Mucosa of rectum (tissue), 2 donors: ENCODE measurements at regions not wholly inside any gene's neighbourhood (a gene's known extent, or its start where the extent isn't known, plus 50 kb on each side); places are given as distances from the start of the nearest gene placed in this dataset.

ENCODE experiments used
- H3K27ac ChIP-seq, 2 donors: one replicate each; pipeline ENCODE4 v1.7.0; 2013; ENCODE audit warnings: inconsistent platforms in 2 of 2, low read depth in 2 of 2, low read length in 2 of 2
- H3K27me3 ChIP-seq, 2 donors: one replicate each; pipeline ENCODE4 v1.7.0; 2013; ENCODE audit warnings: low read length in 2 of 2; ENCODE audit not compliant: control insufficient read depth in 2 of 2, insufficient read depth in 2 of 2
- H3K36me3 ChIP-seq, 2 donors: one replicate each; pipeline ENCODE4 v1.7.0; 2013; ENCODE audit warnings: low read length in 2 of 2; ENCODE audit not compliant: control insufficient read depth in 2 of 2, insufficient read depth in 2 of 2
- H3K4me1 ChIP-seq, 2 donors: one replicate each; pipeline ENCODE4 v1.7.0; 2013; ENCODE audit warnings: low read length in 2 of 2, mild to moderate bottlenecking in 1 of 2; ENCODE audit not compliant: control insufficient read depth in 2 of 2, insufficient read depth in 2 of 2
- H3K4me3 ChIP-seq, 2 donors: one replicate each; pipeline ENCODE4 v1.7.0; 2013; ENCODE audit warnings: low read length in 2 of 2
- H3K9ac ChIP-seq, 2 donors: one replicate each; pipeline ENCODE4 v1.7.0; 2013; ENCODE audit warnings: low read length in 2 of 2, low read depth in 1 of 2, mild to moderate bottlenecking in 1 of 2
- H3K9me3 ChIP-seq, 2 donors: one replicate each; pipeline ENCODE4 v1.7.0; 2013; ENCODE audit warnings: low read length in 2 of 2; ENCODE audit not compliant: control insufficient read depth in 2 of 2
- donor health status: healthy.
- donor health status: Normal muscosa, but diverticular disease.

DNA sequence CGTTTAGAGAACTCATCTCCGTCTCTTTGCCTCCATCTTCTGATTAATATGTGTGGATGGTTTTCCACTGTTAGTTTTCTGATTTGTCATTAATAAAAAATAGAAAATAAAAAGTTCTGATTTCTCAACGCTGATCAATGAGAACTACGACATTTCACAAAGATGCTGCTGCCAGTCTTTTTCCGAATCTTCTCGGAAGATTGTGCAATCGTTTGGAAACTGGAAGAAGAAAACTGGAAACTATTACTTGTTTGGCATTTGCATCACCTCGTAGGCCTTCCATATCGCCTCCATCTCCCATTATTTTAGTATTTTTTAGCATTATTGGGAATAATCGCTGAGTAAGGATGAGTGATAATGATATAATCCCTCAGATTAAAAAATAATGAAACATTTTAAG is 123.2 kb upstream of the KLF6 start:
- Histone ChIP-seq H3K9ac (no peak overlapping the region), H3K36me3 (no peaks in the 10 kb centered on the region), H3K4me1 (no peaks in the 10 kb centered on the region), H3K9me3 (no peaks in the 10 kb centered on the region), H3K4me3 (no peak overlapping the region), H3K27me3 (no peaks in the 10 kb centered on the region), H3K27ac (no peak overlapping the region)

DNA sequence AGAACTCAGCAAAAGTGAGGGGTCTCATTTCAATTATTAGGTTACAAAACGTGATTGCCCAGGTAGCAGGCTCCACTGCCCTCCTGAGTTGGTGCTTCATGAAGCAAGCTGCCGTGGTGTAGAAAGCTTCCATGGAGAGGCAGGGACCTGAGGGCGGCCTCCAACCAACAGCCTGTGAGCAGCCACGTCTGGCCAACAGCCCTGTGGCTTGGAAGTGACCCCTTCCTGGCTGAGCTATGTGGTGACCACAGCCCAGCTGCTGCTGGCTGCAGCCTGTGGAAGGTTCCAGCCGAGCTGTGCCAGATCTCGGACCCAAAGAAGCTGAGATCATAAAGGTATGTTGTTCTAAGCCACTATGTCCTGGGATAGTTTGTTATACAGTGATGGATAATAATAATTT is 122.5 kb upstream of the KLF6 start:
- no peaks in the 10 kb centered on the region for H3K27me3 ChIP-seq
- H3K4me3 ChIP-seq = no peak overlapping the region
- H3K36me3 ChIP-seq = no peaks in the 10 kb centered on the region
- H3K4me1 ChIP-seq = peaks cover 0 to under 1% of the 10 kb centered on the region in 2 donors
- peak overlapping the region; percentile 15 to 45 for H3K27ac ChIP-seq
- no peaks in the 10 kb centered on the region for H3K9me3 ChIP-seq
- no peak overlapping the region for H3K9ac ChIP-seq

DNA sequence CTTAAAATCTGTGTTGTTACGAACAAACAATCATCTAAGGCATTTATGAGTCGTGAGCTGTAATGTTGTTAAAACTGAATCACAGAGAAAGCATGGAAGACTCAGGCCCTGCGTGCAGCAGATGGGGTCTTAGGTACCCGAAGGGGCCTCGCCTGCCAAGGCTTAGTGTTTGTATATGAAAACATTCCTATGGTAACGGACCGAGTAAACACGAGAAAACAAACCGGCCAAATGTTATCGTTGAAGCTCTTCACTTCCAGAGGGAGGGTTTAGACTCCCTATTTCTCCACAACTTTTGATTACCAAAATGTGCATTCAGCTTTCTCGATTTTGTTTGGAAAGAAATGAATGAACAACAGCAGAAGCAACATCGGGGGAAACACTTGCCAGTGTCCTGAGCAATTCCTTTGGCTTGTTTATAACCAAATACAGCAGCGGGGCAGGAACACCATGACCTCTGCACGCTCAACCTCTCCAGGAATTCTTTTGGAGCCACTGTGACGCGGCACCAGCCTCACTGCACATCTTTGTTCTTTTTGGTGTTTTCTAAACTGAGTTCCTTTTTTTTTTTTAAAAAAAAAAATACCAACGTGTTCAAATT is 121.6 kb upstream of the KLF6 start:
- no peak overlapping the region for H3K9ac ChIP-seq
- H3K36me3 ChIP-seq = no peaks in the 10 kb centered on the region
- peak overlapping the region; percentile 45 to 70 for H3K27ac ChIP-seq

DNA sequence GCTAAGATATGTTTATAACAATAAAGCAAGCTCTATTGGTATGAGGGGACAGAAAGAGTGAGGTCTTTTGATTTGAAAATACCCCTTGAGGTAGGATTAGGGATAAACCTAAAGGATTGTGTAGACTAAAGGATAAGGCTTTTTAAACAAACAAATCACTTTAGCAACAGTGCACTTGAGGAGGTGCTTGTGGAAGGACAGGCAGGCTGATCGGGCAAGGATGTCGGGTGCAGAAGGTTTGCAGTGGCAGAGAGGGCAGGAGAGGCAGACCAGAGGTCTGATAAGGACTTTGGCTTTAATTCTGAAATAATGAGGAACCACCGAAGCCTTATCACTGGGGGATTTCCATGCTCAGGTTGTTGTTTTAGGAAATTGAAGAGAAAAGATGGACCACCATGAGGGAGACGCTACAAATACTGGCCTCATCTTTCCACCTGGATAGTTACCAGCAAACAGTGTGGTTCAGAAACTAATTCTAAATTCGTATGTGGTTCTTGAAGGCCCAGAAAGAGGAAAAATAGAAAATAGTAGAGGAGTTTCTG is 119.5 kb upstream of the KLF6 start:
- H3K36me3 ChIP-seq = no peaks in the 10 kb centered on the region
- H3K27me3 ChIP-seq = no peaks in the 10 kb centered on the region
- H3K4me1 ChIP-seq = peaks cover 0 to 3% of the 10 kb centered on the region in 2 donors
- H3K27ac ChIP-seq = no peak overlapping the region
- no peaks in the 10 kb centered on the region for H3K9me3 ChIP-seq
- H3K9ac ChIP-seq = no peak overlapping the region
- no peak overlapping the region for H3K4me3 ChIP-seq

More for the DNA sequence above, 121.6 kb upstream of the KLF6 start:
- H3K9me3 ChIP-seq = no peaks in the 10 kb centered on the region
- no peak overlapping the region for H3K4me3 ChIP-seq
- no peaks in the 10 kb centered on the region for H3K27me3 ChIP-seq
- peaks cover 0 to 3% of the 10 kb centered on the region in 2 donors for H3K4me1 ChIP-seq

DNA sequence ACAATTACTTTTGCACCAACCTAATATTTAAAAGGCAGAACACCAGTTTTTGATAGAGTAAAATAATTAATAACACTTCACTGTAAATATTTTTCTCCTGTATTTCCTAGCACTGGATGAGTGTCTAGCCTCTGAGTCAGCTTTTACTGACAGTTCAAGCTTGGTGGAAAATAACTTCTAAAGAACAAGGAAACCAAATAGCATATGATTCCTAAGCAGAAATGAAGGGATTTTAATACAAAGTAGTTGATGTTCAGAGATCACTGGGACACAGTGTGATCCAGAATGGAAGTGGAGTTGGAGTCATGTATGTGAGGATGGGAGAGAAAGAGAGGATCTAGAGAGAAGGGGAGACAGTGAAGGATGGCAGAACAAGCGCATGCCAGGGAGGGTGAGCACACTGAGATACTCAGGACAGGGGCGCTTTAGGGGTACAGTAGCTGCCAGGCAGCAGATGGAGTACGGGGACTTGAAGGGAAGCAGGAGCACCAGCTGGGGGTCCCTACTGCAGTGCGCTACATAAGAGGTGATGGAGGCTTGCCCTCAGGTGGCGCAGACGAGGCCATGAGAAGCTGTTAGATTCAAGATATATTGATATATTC is 117.9 kb upstream of the KLF6 start:
- Histone ChIP-seq H3K27me3 (no peaks in the 10 kb centered on the region), H3K36me3 (no peaks in the 10 kb centered on the region), H3K27ac (peak overlapping the region; percentile 44 to 52), H3K9ac (peak overlapping the region in 1 of 2 donors; percentile 24), H3K4me1 (peaks cover 0 to 3% of the 10 kb centered on the region in 2 donors), H3K9me3 (no peaks in the 10 kb centered on the region), H3K4me3 (no peak overlapping the region)

DNA sequence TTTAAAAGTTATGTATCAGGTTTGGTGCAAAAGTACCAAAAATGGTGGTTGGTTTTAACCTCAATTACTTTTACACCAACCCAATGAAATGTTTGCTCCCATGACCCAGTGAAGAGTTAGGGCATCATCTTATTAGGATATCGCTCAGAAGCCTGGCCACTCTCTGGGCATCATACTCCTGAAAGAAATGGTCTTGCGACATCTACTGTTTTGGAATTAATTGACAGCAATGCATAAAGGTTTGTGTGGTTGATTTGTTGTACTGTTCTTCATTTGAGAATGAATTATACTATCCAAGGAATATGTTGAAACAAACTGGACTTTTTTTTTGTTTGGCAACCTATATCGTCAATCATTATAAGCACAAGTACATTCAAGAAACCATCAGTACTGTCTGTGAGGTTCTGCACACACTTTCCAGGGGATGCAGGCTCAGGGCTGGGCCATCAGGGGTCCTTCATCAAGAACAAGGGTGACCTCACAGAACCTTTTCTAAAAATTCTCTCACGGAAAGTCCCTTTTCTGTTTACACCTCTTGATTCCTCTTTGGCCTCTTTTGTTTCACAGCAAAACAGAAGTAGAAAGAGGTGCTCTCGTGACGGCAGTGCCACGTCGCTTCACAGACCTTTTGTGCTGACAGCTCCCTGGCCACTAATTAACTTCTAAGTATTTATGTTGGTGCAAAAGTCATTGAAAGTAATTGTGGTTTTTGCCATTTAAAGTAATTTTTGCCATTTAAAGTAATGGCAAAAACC is 117.2 kb upstream of the KLF6 start:
- peaks cover 0 to 3% of the 10 kb centered on the region in 2 donors for H3K4me1 ChIP-seq
- H3K4me3 ChIP-seq = no peak overlapping the region
- H3K27ac ChIP-seq = peak overlapping the region; percentile 44 to 52
- H3K36me3 ChIP-seq = no peaks in the 10 kb centered on the region
- H3K9me3 ChIP-seq = no peaks in the 10 kb centered on the region
- peak overlapping the region in 1 of 2 donors; percentile 24 for H3K9ac ChIP-seq
- H3K27me3 ChIP-seq = no peaks in the 10 kb centered on the region

DNA sequence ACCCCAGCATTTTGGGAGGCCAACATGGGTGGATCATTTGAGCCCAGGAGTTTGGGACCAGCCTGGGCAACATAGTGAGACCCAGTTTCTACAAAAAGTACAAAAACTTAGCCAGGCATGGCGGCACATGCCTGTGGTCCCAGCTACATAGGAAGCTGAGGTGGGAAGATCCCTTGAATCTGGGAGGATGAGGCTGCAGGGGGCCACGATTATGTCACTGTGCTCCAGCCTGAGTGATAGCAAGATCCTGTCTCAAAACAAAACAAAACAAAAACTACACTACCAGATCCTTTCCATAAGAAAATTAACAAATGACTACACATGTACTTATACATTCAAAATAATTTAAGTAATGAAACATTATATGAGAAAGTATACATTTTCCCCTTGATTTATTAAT is 116.4 kb upstream of the KLF6 start:
- Histone ChIP-seq H3K9me3 (no peaks in the 10 kb centered on the region), H3K27ac (no peak overlapping the region), H3K9ac (no peak overlapping the region), H3K4me1 (peaks cover 0 to 3% of the 10 kb centered on the region in 2 donors), H3K27me3 (no peaks in the 10 kb centered on the region), H3K4me3 (no peak overlapping the region), H3K36me3 (no peaks in the 10 kb centered on the region)

DNA sequence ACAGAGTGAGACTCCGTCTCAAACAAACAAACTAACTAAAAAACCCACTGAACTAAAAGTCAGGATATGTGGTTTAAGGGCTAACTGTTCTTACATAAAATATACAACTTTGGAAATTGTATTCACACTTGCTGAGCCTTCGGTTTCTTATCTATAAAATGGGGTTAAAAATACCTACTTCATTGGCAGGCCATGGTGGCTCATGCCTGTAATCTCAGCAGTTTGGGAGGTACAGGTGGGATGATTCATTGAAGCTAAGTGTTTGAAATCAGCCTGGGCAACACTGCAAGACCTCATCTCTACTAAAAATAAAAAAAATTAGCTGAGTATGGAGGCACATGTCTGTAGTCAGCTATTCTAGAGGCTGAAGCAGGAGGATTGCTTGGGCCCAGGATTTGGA is 115.4 kb upstream of the KLF6 start:
- Histone ChIP-seq H3K27ac (no peak overlapping the region), H3K9me3 (no peaks in the 10 kb centered on the region), H3K9ac (no peak overlapping the region)

DNA sequence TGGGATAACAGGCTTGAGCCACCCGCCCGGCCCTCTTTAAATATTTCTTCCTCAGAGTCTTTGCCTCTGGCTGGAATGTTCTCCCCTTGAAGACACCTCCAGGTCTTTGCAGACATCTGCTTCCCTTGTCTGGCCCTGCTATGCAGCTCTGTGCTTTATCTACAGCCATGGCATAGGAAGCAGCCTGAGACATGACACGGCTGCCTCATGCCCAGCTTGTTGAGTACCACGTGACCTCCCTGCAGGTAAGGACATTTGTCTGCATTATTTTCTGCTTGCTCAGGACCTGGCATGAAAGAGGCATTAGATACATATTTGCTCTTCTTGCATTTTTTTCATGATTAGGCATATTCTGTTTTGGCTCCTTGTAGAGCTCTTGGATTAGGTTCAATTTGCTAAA is 113.8 kb upstream of the KLF6 start:
- Histone ChIP-seq H3K27ac (no peak overlapping the region), H3K9me3 (no peaks in the 10 kb centered on the region), H3K9ac (no peak overlapping the region), H3K36me3 (no peaks in the 10 kb centered on the region), H3K4me3 (no peak overlapping the region), H3K4me1 (peaks cover 0 to 3% of the 10 kb centered on the region in 2 donors), H3K27me3 (no peaks in the 10 kb centered on the region)

More for the DNA sequence above, 115.4 kb upstream of the KLF6 start:
- Histone ChIP-seq H3K27me3 (no peaks in the 10 kb centered on the region), H3K4me1 (peaks cover 0 to 3% of the 10 kb centered on the region in 2 donors), H3K36me3 (no peaks in the 10 kb centered on the region), H3K4me3 (no peak overlapping the region)

DNA sequence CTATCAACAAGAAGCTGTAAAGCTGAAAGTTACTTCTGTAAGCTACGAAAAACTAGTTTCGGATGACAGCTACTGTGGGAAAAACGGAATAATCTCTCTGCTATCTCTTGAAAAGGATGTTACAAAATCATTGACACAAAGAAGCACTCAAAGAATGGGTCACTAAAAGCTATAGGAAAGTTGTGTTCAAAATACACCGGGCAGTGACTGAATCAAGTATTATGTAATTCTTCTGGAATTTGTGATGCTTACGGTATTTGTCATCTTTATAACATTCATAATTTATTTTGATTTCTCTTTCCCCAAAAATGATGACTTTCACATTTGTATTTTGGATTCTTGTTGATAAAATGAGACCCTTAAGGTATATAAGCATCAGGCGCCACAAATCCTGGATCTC is 112.1 kb upstream of the KLF6 start:
- no peak overlapping the region for H3K27ac ChIP-seq

More for the DNA sequence above, 112.1 kb upstream of the KLF6 start:
- Histone ChIP-seq H3K27me3 (no peaks in the 10 kb centered on the region), H3K9ac (no peak overlapping the region), H3K36me3 (no peaks in the 10 kb centered on the region), H3K4me1 (no peaks in the 10 kb centered on the region), H3K9me3 (no peaks in the 10 kb centered on the region), H3K4me3 (no peak overlapping the region)
